ENCODE measurements at regions not wholly inside any gene's neighbourhood (a gene's known extent, or its start where the extent isn't known, plus 50 kb on each side); places are given as distances from the start of the nearest gene placed in this dataset.

DNA sequence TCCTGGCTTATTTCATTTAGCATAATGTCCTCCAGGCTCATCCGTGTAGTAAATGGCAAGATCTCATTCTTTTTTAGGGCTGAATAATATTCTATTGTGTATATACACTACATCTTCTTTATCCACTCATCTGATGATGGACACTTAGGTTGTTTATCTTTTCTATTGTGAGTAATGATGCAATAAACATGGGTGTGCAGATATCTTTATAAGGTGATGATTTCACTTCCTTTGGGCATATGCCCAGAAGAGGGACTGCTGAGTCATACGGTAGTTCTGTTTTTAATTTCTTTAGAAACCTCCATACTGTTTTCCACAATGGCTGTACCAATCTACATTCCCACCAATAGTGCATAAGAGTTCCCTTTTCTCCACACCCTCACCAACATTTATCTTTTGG, 317.6 kb upstream of the CNKSR2 start:
- Histone ChIP-seq H3K36me3 (no peaks in the 10 kb centered on the region), H3K4me1 (no peaks in the 10 kb centered on the region), H3K4me3 (no peak overlapping the region), H3K9me3 (no peaks in the 10 kb centered on the region), H3K27me3 (no peaks in the 10 kb centered on the region), H3K27ac (no peak overlapping the region)
- no peak for ATAC-seq
- no peak for DNase-seq
- intact Hi-C loops (cut with DNase I): no loop called here
- no peak for FAIRE-seq
- 65 to 68% methylated on average over 2 of the region's 2 CpGs for WGBS, 2 donors
- TF ChIP-seq, protein P1, sequence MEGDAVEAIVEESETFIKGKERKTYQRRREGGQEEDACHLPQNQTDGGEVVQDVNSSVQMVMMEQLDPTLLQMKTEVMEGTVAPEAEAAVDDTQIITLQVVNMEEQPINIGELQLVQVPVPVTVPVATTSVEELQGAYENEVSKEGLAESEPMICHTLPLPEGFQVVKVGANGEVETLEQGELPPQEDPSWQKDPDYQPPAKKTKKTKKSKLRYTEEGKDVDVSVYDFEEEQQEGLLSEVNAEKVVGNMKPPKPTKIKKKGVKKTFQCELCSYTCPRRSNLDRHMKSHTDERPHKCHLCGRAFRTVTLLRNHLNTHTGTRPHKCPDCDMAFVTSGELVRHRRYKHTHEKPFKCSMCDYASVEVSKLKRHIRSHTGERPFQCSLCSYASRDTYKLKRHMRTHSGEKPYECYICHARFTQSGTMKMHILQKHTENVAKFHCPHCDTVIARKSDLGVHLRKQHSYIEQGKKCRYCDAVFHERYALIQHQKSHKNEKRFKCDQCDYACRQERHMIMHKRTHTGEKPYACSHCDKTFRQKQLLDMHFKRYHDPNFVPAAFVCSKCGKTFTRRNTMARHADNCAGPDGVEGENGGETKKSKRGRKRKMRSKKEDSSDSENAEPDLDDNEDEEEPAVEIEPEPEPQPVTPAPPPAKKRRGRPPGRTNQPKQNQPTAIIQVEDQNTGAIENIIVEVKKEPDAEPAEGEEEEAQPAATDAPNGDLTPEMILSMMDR (IDR thresholded peaks at IDR 0.05): no peak

DNA sequence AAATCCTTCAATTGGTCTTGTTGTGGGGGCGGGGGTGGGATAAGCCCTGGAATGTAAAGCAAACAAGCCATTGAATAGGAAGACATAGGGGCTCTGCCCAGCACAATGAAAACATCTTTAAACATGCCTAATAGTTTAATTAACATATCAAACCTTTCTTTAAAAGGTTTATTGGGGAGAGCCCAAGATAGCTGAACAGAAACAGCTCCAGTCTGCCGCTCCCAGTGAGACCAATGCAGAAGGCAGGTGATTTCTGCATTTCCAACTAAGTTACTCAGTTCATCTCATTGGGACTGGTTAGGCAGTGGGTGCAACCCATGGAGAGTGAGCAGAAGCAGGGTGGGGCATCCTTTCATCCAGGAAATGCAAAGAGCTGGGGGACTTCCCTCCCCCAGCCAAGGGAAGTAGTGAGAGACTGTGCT, 327.2 kb upstream of the CNKSR2 start:
- FAIRE-seq (no peak), ATAC-seq (no peak)

DNA sequence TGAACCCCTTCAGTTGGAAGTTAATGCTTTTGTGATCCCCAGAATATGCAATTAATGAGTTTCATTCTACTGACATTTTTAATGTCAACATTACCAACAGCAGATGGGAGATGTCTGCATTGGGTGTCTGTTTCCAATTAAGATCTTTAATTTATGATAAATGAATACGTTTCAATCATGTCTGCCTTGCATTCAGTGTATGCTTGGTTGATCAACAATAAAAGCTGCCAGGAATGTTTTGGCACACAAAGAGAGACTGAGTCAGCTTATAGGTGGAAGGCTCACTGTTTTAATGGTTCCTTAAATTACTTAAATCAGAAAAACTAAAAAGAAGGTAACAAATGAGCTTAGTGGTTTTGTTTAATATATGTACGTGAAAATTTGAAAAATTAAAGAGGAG, 359.9 kb upstream of the CNKSR2 start:
- H3K27me3 ChIP-seq: no peaks in the 10 kb centered on the region
- FAIRE-seq (no peak), DNase-seq (no peak), ATAC-seq (no peak)
- 38 to 56% methylated on average over 2 of the region's 2 CpGs for WGBS, 2 donors
- H3K36me3 ChIP-seq: no peaks in the 10 kb centered on the region
- no peaks in the 10 kb centered on the region for H3K4me1 ChIP-seq
- TF ChIP-seq, protein P1 (IDR thresholded peaks at IDR 0.05): no peak
- H3K9me3 ChIP-seq: no peaks in the 10 kb centered on the region
- H3K27ac ChIP-seq: no peak overlapping the region
- H3K4me3 ChIP-seq: no peak overlapping the region
- intact Hi-C loops (cut with DNase I): no loop called here

More for the DNA sequence above, 327.2 kb upstream of the CNKSR2 start:
- Histone ChIP-seq H3K4me1 (no peaks in the 10 kb centered on the region), H3K27me3 (no peaks in the 10 kb centered on the region), H3K9me3 (no peaks in the 10 kb centered on the region), H3K36me3 (no peaks in the 10 kb centered on the region), H3K4me3 (no peak overlapping the region), H3K27ac (no peak overlapping the region)
- intact Hi-C loops (cut with DNase I): no loop called here
- DNase-seq: no peak
- 36 to 49% methylated on average over 2 of the region's 2 CpGs for WGBS, 2 donors
- TF ChIP-seq, protein P1 (IDR thresholded peaks at IDR 0.05): no peak

DNA sequence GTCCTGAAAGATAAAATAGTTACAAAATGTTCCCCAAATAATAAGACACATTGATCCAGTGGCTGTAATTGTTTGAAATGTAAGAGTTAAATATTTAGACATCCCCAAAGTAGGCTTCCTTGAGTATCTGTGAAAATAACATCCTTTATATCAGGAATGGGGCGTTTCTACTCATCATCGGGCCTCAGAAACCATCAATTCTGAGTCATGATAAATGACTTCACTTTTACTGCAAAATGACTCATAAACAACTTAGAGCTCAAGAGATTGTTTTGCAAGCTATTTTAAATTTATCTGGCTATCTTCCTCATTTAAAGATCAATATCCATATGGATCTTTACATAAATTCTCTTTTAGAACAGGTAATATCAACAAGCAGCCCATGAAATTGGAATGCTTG, 369.4 kb upstream of the CNKSR2 start:
- H3K27ac ChIP-seq: no peak overlapping the region
- WGBS, 2 donors: 49 to 60% methylated on average over 2 of the region's 2 CpGs
- no peak for ATAC-seq
- no peak for FAIRE-seq
- intact Hi-C loops (cut with DNase I): no loop called here
- H3K4me1 ChIP-seq: no peaks in the 10 kb centered on the region
- no peaks in the 10 kb centered on the region for H3K9me3 ChIP-seq
- peaks cover 0 to 3% (median 0%) of the 10 kb centered on the region in 4 donors for H3K27me3 ChIP-seq
- no peak overlapping the region for H3K4me3 ChIP-seq
- H3K36me3 ChIP-seq: no peaks in the 10 kb centered on the region
- DNase-seq: no peak
- TF ChIP-seq, protein P1 (IDR thresholded peaks at IDR 0.05): no peak

DNA sequence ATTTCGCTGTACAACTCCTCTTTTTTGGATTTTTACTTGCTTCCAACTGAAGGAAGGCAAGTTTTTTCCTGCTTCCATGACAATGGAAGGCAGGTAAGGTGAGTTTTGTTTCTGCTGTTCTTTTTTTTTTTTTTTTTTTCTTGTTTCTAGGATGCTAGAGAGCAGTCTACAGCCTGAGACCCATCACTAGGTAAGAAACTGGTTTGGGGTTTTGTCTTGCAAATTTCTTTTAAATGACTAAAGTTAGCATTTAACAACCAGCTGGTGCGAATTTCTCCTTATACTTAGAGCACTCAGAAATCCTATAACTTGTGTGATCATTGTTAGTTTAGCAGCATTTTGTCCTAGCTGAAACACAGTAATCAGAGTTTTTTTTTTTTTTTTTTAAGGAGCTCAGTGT, 378.4 kb upstream of the CNKSR2 start:
- intact Hi-C loops (cut with DNase I): no loop called here
- WGBS, 2 donors: 38 to 71% methylated on average over 2 of the region's 2 CpGs
- H3K27me3 ChIP-seq: no peaks in the 10 kb centered on the region
- no peaks in the 10 kb centered on the region for H3K4me1 ChIP-seq
- no peaks in the 10 kb centered on the region for H3K36me3 ChIP-seq
- H3K9me3 ChIP-seq: no peaks in the 10 kb centered on the region
- ATAC-seq (no peak), FAIRE-seq (no peak), DNase-seq (no peak)
- H3K27ac ChIP-seq: no peak overlapping the region
- TF ChIP-seq, protein P1 (IDR thresholded peaks at IDR 0.05): no peak
- H3K4me3 ChIP-seq: no peak overlapping the region
